OCI-LY7 (cell line): ENCODE measurements at regions not wholly inside any gene's neighbourhood (a gene's known extent, or its start where the extent isn't known, plus 50 kb on each side); places are given as distances from the start of the nearest gene placed in this dataset.

Experiments used
- BruUV-seq: library from RNA; stranded (reverse); fragments of 400-500 nt; replicated peaks from 2 replicates; lab custom pipeline; 2021; lab: Mats Ljungman, UMichigan
- CTCF ChIA-PET: fragments of 300-600 bp; sonication (Branson Sonifier 250); formaldehyde crosslinking; loops from one replicate; lab custom pipeline; 2022; ENCODE audit warnings: antibody characterized with exemption; ENCODE audit not compliant: unreplicated experiment; lab: Charles Lee
- POLR2A ChIA-PET: fragments of 300-600 bp; sonication (Branson Sonifier 250); formaldehyde crosslinking; loops from one replicate; lab custom pipeline; 2022; ENCODE audit warnings: antibody characterized with exemption; lab: Charles Lee
- DNase-seq: peaks from one replicate; pipeline ENCODE4 v3.0.0-alpha.2; 2015; ENCODE audit warnings: low spot score
- H2AFZ ChIP-seq: fragments of 200-600 bp; sonication (generic), shearing (Covaris generic); 2 replicates; pipeline ENCODE4 v1.6.1; 2014; ENCODE audit warnings: mild to moderate bottlenecking, antibody characterized with exemption, low read length, moderate library complexity
- H3K27ac ChIP-seq: fragments of 200-600 bp; sonication (generic); 2 replicates; pipeline ENCODE4 v1.5.1; 2014; ENCODE audit warnings: mixed run types, low read depth, mild to moderate bottlenecking, moderate library complexity, low read length, inconsistent platforms; ENCODE audit not compliant: poor library complexity, severe bottlenecking
- H3K36me3 ChIP-seq: fragments of 200-600 bp; sonication (generic); 2 replicates; pipeline ENCODE4 v1.6.1; 2014; ENCODE audit warnings: mild to moderate bottlenecking, antibody characterized with exemption, low read length, moderate library complexity, mixed read lengths; ENCODE audit not compliant: insufficient read depth
- H3K4me1 ChIP-seq: fragments of 200-600 bp; sonication (generic); 2 replicates; pipeline ENCODE4 v1.5.1; 2014; ENCODE audit warnings: mild to moderate bottlenecking, low read length; ENCODE audit not compliant: insufficient read depth, poor library complexity, severe bottlenecking
- H3K4me2 ChIP-seq: fragments of 200-600 bp; sonication (generic); 2 replicates; pipeline ENCODE4 v1.6.1; 2014; ENCODE audit warnings: mild to moderate bottlenecking, low read length
- H3K4me3 ChIP-seq: fragments of 200-600 bp; sonication (generic); 2 replicates; pipeline ENCODE4 v1.5.1; 2014; ENCODE audit warnings: mild to moderate bottlenecking, low read depth, low read length; ENCODE audit not compliant: poor library complexity, severe bottlenecking
- H3K79me2 ChIP-seq: fragments of 200-600 bp; sonication (generic); 2 replicates; pipeline ENCODE4 v1.6.1; 2016; ENCODE audit warnings: low read depth, mild to moderate bottlenecking, low read length, moderate library complexity, mixed read lengths; ENCODE audit not compliant: insufficient read depth
- H3K9me2 ChIP-seq: fragments of 200-600 bp; sonication (generic); 2 replicates; pipeline ENCODE4 v1.6.1; 2016; ENCODE audit warnings: mild to moderate bottlenecking, low read length, mixed read lengths; ENCODE audit not compliant: insufficient read depth
- H3K9me3 ChIP-seq: fragments of 200-600 bp; sonication (generic); 2 replicates; pipeline ENCODE4 v1.6.1; 2014; ENCODE audit warnings: mild to moderate bottlenecking, mixed run types, low read length, mixed read lengths
- H4K20me1 ChIP-seq: fragments of 200-600 bp; sonication (generic); 2 replicates; pipeline ENCODE4 v1.6.1; 2014; ENCODE audit warnings: mild to moderate bottlenecking, antibody characterized with exemption, low read length, moderate library complexity, mixed read lengths; ENCODE audit not compliant: insufficient read depth
- CTCF ChIP-seq: fragments of 200-600 bp; sonication (generic); conservative IDR thresholded peaks from 2 replicates; pipeline ENCODE4 v1.5.1; 2014; ENCODE audit warnings: mild to moderate bottlenecking, antibody characterized with exemption, low read length, moderate library complexity, mixed read lengths
- EZH2phosphoT487 ChIP-seq: fragments of 200-600 bp; sonication (generic); IDR thresholded peaks from 2 replicates; pipeline ENCODE4 v1.6.1; 2018; ENCODE audit warnings: low read depth, borderline replicate concordance, mild to moderate bottlenecking, mixed run types, antibody characterized with exemption, low read length, moderate library complexity, mixed read lengths
- intact Hi-C: fragments of 100-400 bp; cut with micrococcal nuclease; formaldehyde crosslinking; loops from one replicate; pipeline ENCODE4 v1.10.0; 2022; ENCODE audit not compliant: unreplicated experiment

GRCh38 chr18:22639561-22639960 is 221.8 kb upstream of the CTAGE1 start:
- TF ChIP-seq CTCF = no peak
- TF ChIP-seq EZH2phosphoT487 = no peak
- H3K4me3 ChIP-seq = no peak overlapping the region
- BruUV-seq = no TSS peak
- no peaks in the 10 kb centered on the region for H3K79me2 ChIP-seq
- intact Hi-C loops = no loop called here
- H4K20me1 ChIP-seq = no peaks in the 10 kb centered on the region
- H3K4me2 ChIP-seq = no peak overlapping the region
- no peaks in the 10 kb centered on the region for H3K4me1 ChIP-seq
- no peaks in the 10 kb centered on the region for H3K9me2 ChIP-seq
- no peak for DNase-seq
- no peaks in the 10 kb centered on the region for H3K9me3 ChIP-seq
- H3K27ac ChIP-seq = no peak overlapping the region
- H3K36me3 ChIP-seq = no peaks in the 10 kb centered on the region
- H2AFZ ChIP-seq = no peak overlapping the region
- POLR2A ChIA-PET = no interaction called here
- CTCF ChIA-PET = no interaction called here

GRCh38 chr18:22640281-22640842 is 222.6 kb upstream of the CTAGE1 start:
- Histone ChIP-seq H3K9me3 (no peaks in the 10 kb centered on the region), H2AFZ (no peak overlapping the region), H3K4me1 (no peaks in the 10 kb centered on the region), H3K4me3 (no peak overlapping the region), H3K4me2 (no peak overlapping the region), H3K79me2 (no peaks in the 10 kb centered on the region), H3K27ac (no peak overlapping the region), H3K36me3 (no peaks in the 10 kb centered on the region), H4K20me1 (no peaks in the 10 kb centered on the region), H3K9me2 (no peaks in the 10 kb centered on the region)
- BruUV-seq = no TSS peak
- CTCF ChIA-PET = no interaction called here
- TF ChIP-seq EZH2phosphoT487 (no peak), CTCF (no peak)
- POLR2A ChIA-PET = no interaction called here
- no peak for DNase-seq
- intact Hi-C loops = no loop called here

GRCh38 chr18:22641958-22642357 is 224.2 kb upstream of the CTAGE1 start:
- Histone ChIP-seq H4K20me1 (no peaks in the 10 kb centered on the region), H3K4me3 (no peak overlapping the region), H3K4me1 (no peaks in the 10 kb centered on the region), H3K36me3 (no peaks in the 10 kb centered on the region), H3K79me2 (no peaks in the 10 kb centered on the region), H3K4me2 (no peak overlapping the region), H3K27ac (no peak overlapping the region), H2AFZ (no peak overlapping the region), H3K9me3 (no peaks in the 10 kb centered on the region), H3K9me2 (no peaks in the 10 kb centered on the region)
- CTCF ChIA-PET = no interaction called here
- DNase-seq = no peak
- POLR2A ChIA-PET = no interaction called here
- TF ChIP-seq CTCF = no peak
- no peak for TF ChIP-seq EZH2phosphoT487
- intact Hi-C loops = no loop called here
- no TSS peak for BruUV-seq
